ENCODE measurements at regions not wholly inside any gene's neighbourhood (a gene's known extent, or its start where the extent isn't known, plus 50 kb on each side); places are given as distances from the start of the nearest gene placed in this dataset.
A peak's percentile ranks its signal among the peaks of the same experiment; 100 is the strongest.

DNA sequence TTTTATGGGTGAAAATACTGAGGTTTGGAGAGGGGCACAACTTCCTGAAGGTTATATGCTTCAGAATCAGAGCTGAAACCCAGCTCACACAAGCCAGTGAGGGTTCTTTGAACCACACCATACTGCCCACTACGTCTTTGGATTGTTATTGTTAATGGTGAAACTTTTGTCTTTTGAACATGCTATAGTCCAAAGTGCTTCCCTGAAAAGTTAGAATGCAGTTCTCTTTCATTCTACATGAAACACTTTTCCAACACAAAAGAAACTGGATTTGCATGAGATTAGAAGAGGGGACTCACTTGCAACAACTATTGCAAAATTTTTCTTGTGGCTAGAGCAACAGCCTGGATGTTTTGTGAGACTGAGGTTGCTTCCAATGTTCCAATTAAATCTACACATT, 473.6 kb downstream of the SOX2 start:
- ATAC-seq (ENCODE audit: low FRiP score) (no peak), DNase-seq (ENCODE audit: low spot score) (no peak)
- TF ChIP-seq, protein P1, sequence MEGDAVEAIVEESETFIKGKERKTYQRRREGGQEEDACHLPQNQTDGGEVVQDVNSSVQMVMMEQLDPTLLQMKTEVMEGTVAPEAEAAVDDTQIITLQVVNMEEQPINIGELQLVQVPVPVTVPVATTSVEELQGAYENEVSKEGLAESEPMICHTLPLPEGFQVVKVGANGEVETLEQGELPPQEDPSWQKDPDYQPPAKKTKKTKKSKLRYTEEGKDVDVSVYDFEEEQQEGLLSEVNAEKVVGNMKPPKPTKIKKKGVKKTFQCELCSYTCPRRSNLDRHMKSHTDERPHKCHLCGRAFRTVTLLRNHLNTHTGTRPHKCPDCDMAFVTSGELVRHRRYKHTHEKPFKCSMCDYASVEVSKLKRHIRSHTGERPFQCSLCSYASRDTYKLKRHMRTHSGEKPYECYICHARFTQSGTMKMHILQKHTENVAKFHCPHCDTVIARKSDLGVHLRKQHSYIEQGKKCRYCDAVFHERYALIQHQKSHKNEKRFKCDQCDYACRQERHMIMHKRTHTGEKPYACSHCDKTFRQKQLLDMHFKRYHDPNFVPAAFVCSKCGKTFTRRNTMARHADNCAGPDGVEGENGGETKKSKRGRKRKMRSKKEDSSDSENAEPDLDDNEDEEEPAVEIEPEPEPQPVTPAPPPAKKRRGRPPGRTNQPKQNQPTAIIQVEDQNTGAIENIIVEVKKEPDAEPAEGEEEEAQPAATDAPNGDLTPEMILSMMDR (IDR thresholded peaks at IDR 0.05) = no peak

DNA sequence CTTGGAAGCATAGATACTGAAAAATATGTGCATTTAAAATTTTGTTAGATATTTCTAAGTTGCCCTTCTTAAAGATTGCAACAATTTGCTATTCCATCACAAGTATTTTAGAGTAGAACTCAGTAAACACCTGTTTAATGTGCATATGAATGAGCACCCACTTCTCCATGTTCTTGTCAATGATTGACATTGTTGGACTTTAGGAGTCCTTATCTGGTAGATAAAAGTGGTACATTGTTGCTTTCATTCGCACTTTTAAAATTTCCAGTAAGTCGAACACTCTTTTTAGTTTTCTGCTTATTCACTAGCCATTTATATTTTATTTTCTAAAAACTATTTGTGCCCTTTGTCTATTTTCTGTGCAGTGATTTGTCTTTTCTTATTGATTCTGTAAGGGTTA, 478.3 kb downstream of the SOX2 start:
- TF ChIP-seq, protein P1 (IDR thresholded peaks at IDR 0.05) = no peak
- ATAC-seq (ENCODE audit: low FRiP score) = no peak
- DNase-seq (ENCODE audit: low spot score) = no peak

DNA sequence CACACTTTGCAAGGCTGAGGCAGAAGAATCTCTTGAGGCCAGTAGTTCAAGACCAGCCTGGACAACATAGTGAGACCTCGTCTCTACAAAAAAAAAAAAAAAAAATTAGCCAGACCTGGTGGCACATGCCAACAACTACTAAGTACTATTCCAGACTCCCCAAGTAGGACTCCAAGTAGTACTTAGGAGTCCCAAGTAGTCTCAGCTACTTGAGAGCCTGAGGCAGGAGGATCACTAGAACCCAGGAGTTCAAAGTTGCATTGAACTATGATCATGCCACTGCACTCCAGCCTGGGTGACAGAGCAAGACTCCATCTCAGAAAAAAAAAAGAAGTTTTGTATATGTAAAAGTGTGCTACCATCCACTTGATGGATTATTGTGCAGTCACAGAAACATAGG, 486.6 kb downstream of the SOX2 start:
- ATAC-seq (ENCODE audit: low FRiP score) = no peak

DNA sequence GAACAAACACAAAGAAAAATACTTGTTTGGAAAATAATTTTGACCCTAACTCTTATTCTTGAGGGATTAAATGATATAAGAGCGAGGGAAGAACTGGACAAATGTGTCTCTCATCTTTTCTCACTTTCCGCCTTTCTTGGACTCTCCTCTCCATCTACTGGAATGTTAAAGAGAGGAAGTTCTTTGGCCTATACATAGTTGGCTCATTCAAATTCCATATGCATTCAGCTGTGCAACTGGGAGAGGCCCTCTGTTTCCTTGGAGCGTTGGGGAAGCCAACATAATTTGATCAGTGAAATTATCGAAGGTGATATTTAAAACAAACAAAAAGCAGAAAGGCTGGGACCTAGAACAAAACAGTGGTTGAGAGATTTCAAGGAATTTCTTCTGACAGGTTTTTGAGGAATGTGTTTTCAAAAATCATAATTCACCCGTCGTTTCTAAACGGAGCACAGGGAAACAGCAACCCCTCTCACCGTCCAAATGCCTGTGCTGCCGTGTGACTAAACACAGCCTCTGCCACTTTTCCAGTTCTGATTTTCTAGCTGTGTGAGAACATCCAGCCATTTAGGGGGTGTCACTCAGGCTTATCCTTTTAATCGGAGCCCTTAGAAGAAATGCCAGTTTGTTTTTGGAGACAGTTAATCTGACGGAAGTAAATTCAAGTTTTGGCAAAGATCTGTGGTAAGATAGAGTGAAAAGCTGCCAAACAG, 489.9 kb downstream of the SOX2 start:
- ATAC-seq (ENCODE audit: low FRiP score) = no peak
- TF ChIP-seq, protein P1 (IDR thresholded peaks at IDR 0.05) = no peak
- no peak for DNase-seq (ENCODE audit: low spot score)

More for the DNA sequence above, 486.6 kb downstream of the SOX2 start:
- TF ChIP-seq, protein P1 (IDR thresholded peaks at IDR 0.05) = no peak
- no peak for DNase-seq (ENCODE audit: low spot score)

DNA sequence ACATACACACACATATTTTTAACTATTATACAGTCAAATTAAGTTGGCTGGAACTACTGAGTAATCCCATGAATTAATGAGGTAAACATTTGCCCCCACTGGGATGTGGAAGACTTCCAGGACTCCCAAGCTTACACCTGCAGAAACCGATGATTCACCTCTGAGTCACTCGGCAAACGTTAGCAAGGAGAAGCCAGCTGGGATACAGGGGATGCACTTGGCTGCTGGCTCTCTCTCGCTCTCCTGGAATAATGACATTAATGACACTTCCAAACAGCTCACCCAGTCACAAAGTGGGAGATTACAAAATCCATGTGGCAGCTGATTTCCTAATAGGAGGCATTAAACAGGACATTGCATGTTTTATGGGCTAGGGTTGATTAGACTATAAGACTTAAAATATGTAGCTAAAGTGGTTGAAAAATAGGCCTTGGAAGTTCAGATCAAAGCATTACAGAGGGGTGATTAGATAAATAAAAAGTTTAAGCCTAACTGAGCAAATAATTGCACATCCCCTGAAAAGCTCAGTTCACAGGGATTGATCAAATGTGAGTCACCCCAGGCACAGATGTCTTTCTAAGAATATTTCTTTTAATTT, 500.9 kb downstream of the SOX2 start:
- ATAC-seq (ENCODE audit: low FRiP score) (peak; percentile 66), DNase-seq (ENCODE audit: low spot score) (no peak)
- TF ChIP-seq, protein P1 (IDR thresholded peaks at IDR 0.05) = no peak

DNA sequence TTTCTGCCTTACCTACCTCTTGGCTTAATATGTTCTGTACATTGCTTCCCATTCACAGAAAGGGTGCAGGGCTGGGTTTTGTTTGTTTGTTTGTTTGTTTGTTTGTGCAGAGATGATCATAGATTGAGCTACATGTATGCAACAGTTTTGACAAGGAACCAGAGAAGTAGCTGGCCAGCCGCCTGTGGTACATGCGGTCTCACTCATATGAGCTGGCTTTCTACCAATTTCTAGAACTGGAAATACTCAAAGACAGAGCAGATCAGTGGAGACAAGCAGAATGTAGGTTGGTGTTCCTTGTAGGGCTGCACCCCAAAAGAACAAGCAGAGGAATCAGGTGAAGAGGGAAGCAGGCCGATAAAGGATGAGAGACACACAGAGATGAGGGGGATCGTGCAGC, 502.7 kb downstream of the SOX2 start:
- DNase-seq (ENCODE audit: low spot score) (no peak), ATAC-seq (ENCODE audit: low FRiP score) (no peak)
- TF ChIP-seq, protein P1 (IDR thresholded peaks at IDR 0.05) = no peak

DNA sequence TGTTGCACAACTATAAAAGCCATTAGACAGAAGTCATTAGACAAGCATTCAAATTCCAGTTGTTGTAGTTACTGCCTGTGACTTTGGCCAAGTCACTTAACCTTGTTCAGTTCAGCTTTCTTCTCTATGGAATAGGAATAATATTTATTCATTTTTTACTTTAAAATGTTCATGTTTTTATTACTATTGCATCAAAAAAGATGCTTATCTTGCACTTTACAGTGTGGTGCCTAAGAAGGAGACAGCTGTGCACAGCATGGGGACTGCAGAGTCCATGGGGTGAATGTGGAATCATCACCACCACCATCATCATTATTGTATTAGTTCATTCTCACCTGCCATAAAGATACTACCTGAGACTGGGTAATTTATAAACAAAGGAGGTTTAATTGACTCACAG, 504.2 kb downstream of the SOX2 start:
- TF ChIP-seq, protein P1 (IDR thresholded peaks at IDR 0.05) = no peak
- ATAC-seq (ENCODE audit: low FRiP score) (no peak), DNase-seq (ENCODE audit: low spot score) (no peak)
